ENCODE measurements at regions not wholly inside any gene's neighbourhood (a gene's known extent, or its start where the extent isn't known, plus 50 kb on each side); places are given as distances from the start of the nearest gene placed in this dataset.

GRCh38 chr4:169334335-169334734 is 63.6 kb upstream of the SH3RF1 start:
- Histone ChIP-seq H4K20me1 (ENCODE audit: insufficient read depth) (no peaks in the 10 kb centered on the region), H3K9me2 (ENCODE audit: insufficient read depth) (no peaks in the 10 kb centered on the region), H3K4me3 (replicated peaks in 1 of 2; ENCODE audit: low read depth in 1 of 2, low read length in 2 of 2) (no peak overlapping the region), H3K4me2 (ENCODE audit: low read length) (no peak overlapping the region), H3K9me3 (ENCODE audit: control insufficient read depth in 1 of 2, insufficient read depth in 1 of 2, low read depth in 1 of 2, low read length in 2 of 2) (no peaks in the 10 kb centered on the region), H3K36me3 (ENCODE audit: control insufficient read depth in 1 of 2, insufficient read depth in 2 of 2, low read length in 2 of 2) (no peaks in the 10 kb centered on the region), H3K27me3 (ENCODE audit: insufficient read depth, low read length) (no peaks in the 10 kb centered on the region), H3K9ac (ENCODE audit: low read length) (no peak overlapping the region), H3K27ac (ENCODE audit: low read depth, low read length) (no peak overlapping the region), H3K4me1 (ENCODE audit: control insufficient read depth in 1 of 2, insufficient read depth in 2 of 2, low read length in 2 of 2) (peaks cover 0 to 12% of the 10 kb centered on the region in 2 experiments; a peak in 2 of 4 replicates), H2AFZ (ENCODE audit: low read depth, low read length, poor library complexity, severe bottlenecking) (no peak overlapping the region), H3K79me2 (ENCODE audit: insufficient read depth, low read length) (no peaks in the 10 kb centered on the region)
- TF ChIP-seq RAD21 (IDR thresholded peaks at IDR 0.05; ENCODE audit: low read depth) (no peak), YY1 (IDR thresholded peaks at IDR 0.05; ENCODE audit: extremely low read depth, insufficient replicate concordance, low read depth, low read length) (no peak), ZFX (IDR thresholded peaks at IDR 0.05) (no peak), REST (IDR thresholded peaks at IDR 0.05; ENCODE audit: low read depth) (no peak), EZH2phosphoT487 (IDR thresholded peaks at IDR 0.05; ENCODE audit: borderline replicate concordance) (no peak)
- TF ChIP-seq, protein P1, sequence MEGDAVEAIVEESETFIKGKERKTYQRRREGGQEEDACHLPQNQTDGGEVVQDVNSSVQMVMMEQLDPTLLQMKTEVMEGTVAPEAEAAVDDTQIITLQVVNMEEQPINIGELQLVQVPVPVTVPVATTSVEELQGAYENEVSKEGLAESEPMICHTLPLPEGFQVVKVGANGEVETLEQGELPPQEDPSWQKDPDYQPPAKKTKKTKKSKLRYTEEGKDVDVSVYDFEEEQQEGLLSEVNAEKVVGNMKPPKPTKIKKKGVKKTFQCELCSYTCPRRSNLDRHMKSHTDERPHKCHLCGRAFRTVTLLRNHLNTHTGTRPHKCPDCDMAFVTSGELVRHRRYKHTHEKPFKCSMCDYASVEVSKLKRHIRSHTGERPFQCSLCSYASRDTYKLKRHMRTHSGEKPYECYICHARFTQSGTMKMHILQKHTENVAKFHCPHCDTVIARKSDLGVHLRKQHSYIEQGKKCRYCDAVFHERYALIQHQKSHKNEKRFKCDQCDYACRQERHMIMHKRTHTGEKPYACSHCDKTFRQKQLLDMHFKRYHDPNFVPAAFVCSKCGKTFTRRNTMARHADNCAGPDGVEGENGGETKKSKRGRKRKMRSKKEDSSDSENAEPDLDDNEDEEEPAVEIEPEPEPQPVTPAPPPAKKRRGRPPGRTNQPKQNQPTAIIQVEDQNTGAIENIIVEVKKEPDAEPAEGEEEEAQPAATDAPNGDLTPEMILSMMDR (IDR thresholded peaks at IDR 0.05 in 2 of 3, conservative IDR thresholded peaks at IDR 0.05 in 1 of 3; ENCODE audit: borderline replicate concordance in 1 of 3, insufficient read depth in 1 of 3, low read depth in 2 of 3, low read length in 2 of 3), result no peak
- no TSS peak for BruUV-seq (replicated peaks)
- ChIA-PET POLR2A (no interaction called here), RAD21 (ENCODE audit: low non-redundant PET in 1 of 2, low total read pairs in 2 of 2, uncharacterized antibody in 2 of 2, unreplicated experiment in 2 of 2) (no interaction called here), CTCF (no interaction called here)
- intact Hi-C loops (cut with micrococcal nuclease), result no loop called here
- DNase-seq (ENCODE audit: low read depth, low spot score) (no peak), ATAC-seq (no peak)

Data from HCT116 (cell line).